ENCODE measurements at regions not wholly inside any gene's neighbourhood (a gene's known extent, or its start where the extent isn't known, plus 50 kb on each side); places are given as distances from the start of the nearest gene placed in this dataset.

DNA sequence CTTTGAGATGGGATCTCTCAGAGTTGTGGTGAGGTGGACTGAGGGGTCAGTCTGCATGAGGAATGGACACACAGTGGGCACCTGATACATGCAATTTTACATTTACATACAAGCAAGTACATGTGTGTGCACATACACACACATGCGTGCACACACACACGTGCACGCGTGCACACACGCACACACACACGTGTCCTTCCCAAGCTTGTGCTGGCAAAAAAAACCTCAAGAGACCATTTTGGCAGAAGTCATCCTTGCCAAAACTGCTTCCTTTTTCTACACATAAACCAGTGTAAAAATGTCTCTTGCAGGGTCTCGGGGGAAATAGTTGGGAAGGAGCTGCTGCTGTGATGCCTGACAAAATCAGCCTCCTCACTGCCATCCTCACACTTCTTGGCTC lies 279.5 kb upstream of the POU3F3 start:
- no peaks in the 10 kb centered on the region for H3K27me3 ChIP-seq (ENCODE audit: insufficient read depth, low read length)
- no peak for DNase-seq (ENCODE audit: low read depth, low spot score)
- intact Hi-C loops (cut with micrococcal nuclease): no loop called here
- H3K9me2 ChIP-seq (ENCODE audit: insufficient read depth): no peaks in the 10 kb centered on the region
- no TSS peak for BruUV-seq (replicated peaks)
- H3K4me1 ChIP-seq (ENCODE audit: control insufficient read depth in 1 of 2, insufficient read depth in 2 of 2, low read length in 2 of 2): no peaks in the 10 kb centered on the region
- H3K27ac ChIP-seq (ENCODE audit: low read depth, low read length): no peak overlapping the region
- POLR2A ChIA-PET: no interaction called here
- H3K9ac ChIP-seq (ENCODE audit: low read length): no peak overlapping the region
- no peaks in the 10 kb centered on the region for H4K20me1 ChIP-seq (ENCODE audit: insufficient read depth)
- H3K79me2 ChIP-seq (ENCODE audit: insufficient read depth, low read length): no peaks in the 10 kb centered on the region
- no peak for ATAC-seq
- TF ChIP-seq SRF (IDR thresholded peaks at IDR 0.05; ENCODE audit: low read depth): no peak
- no peak for TF ChIP-seq TCF7L2 (IDR thresholded peaks at IDR 0.05; ENCODE audit: borderline replicate concordance, extremely low read depth, insufficient read depth, insufficient read length)
- no peak for TF ChIP-seq REST (IDR thresholded peaks at IDR 0.05; ENCODE audit: low read depth)
- no peak for TF ChIP-seq CEBPB (IDR thresholded peaks at IDR 0.05; ENCODE audit: low read depth)
- no peak for TF ChIP-seq POLR2AphosphoS5 (IDR thresholded peaks at IDR 0.05; ENCODE audit: low read depth, low read length)
- no peak for TF ChIP-seq FOSL1 (IDR thresholded peaks at IDR 0.05; ENCODE audit: low read depth)
- TF ChIP-seq ELF1 (IDR thresholded peaks at IDR 0.05; ENCODE audit: borderline replicate concordance, low read depth): no peak
- no peaks in the 10 kb centered on the region; a peak in 1 of 4 replicates for H3K9me3 ChIP-seq (ENCODE audit: control insufficient read depth in 1 of 2, insufficient read depth in 1 of 2, low read depth in 1 of 2, low read length in 2 of 2)
- no peak overlapping the region for H2AFZ ChIP-seq (ENCODE audit: low read depth, low read length, poor library complexity, severe bottlenecking)
- H3K4me2 ChIP-seq (ENCODE audit: low read length): no peak overlapping the region
- no peak overlapping the region for H3K4me3 ChIP-seq (replicated peaks in 1 of 2; ENCODE audit: low read depth in 1 of 2, low read length in 2 of 2)
- CTCF ChIA-PET: no interaction called here
- H3K36me3 ChIP-seq (ENCODE audit: control insufficient read depth in 1 of 2, insufficient read depth in 2 of 2, low read length in 2 of 2): no peaks in the 10 kb centered on the region
- RAD21 ChIA-PET (ENCODE audit: low non-redundant PET in 1 of 2, low total read pairs in 2 of 2, uncharacterized antibody in 2 of 2, unreplicated experiment in 2 of 2): no interaction called here

GRCh38 chr2:104577143-104577542 lies 276.8 kb upstream of the POU3F3 start:
- no peaks in the 10 kb centered on the region for H3K27me3 ChIP-seq (ENCODE audit: insufficient read depth, low read length)
- no peak overlapping the region for H2AFZ ChIP-seq (ENCODE audit: low read depth, low read length, poor library complexity, severe bottlenecking)
- no peaks in the 10 kb centered on the region for H3K9me2 ChIP-seq (ENCODE audit: insufficient read depth)
- DNase-seq (ENCODE audit: low read depth, low spot score) (no peak), ATAC-seq (no peak)
- no peaks in the 10 kb centered on the region; a peak in 1 of 4 replicates for H3K9me3 ChIP-seq (ENCODE audit: control insufficient read depth in 1 of 2, insufficient read depth in 1 of 2, low read depth in 1 of 2, low read length in 2 of 2)
- no peaks in the 10 kb centered on the region for H4K20me1 ChIP-seq (ENCODE audit: insufficient read depth)
- no peak overlapping the region for H3K4me3 ChIP-seq (replicated peaks in 1 of 2; ENCODE audit: low read depth in 1 of 2, low read length in 2 of 2)
- H3K4me2 ChIP-seq (ENCODE audit: low read length): no peak overlapping the region
- no peaks in the 10 kb centered on the region for H3K4me1 ChIP-seq (ENCODE audit: control insufficient read depth in 1 of 2, insufficient read depth in 2 of 2, low read length in 2 of 2)
- CTCF ChIA-PET: no interaction called here
- intact Hi-C loops (cut with micrococcal nuclease): no loop called here
- no peak overlapping the region for H3K27ac ChIP-seq (ENCODE audit: low read depth, low read length)
- no peaks in the 10 kb centered on the region for H3K79me2 ChIP-seq (ENCODE audit: insufficient read depth, low read length)
- POLR2A ChIA-PET: no interaction called here
- H3K9ac ChIP-seq (ENCODE audit: low read length): no peak overlapping the region
- no peaks in the 10 kb centered on the region for H3K36me3 ChIP-seq (ENCODE audit: control insufficient read depth in 1 of 2, insufficient read depth in 2 of 2, low read length in 2 of 2)
- RAD21 ChIA-PET (ENCODE audit: low non-redundant PET in 1 of 2, low total read pairs in 2 of 2, uncharacterized antibody in 2 of 2, unreplicated experiment in 2 of 2): no interaction called here
- BruUV-seq (replicated peaks): no TSS peak
- TF ChIP-seq ZNF274 (IDR thresholded peaks at IDR 0.05; ENCODE audit: low read depth, low read length) (no peak), ATF3 (IDR thresholded peaks at IDR 0.05) (no peak), TCF7L2 (IDR thresholded peaks at IDR 0.05; ENCODE audit: borderline replicate concordance, extremely low read depth, insufficient read depth, insufficient read length) (no peak), YY1 (IDR thresholded peaks at IDR 0.05; ENCODE audit: extremely low read depth, insufficient replicate concordance, low read depth, low read length) (no peak), FOSL1 (IDR thresholded peaks at IDR 0.05; ENCODE audit: low read depth) (no peak), JUND (IDR thresholded peaks at IDR 0.05) (no peak), ZBTB33 (IDR thresholded peaks at IDR 0.05; ENCODE audit: extremely low read depth, insufficient replicate concordance, low read length) (no peak)
- TF ChIP-seq, protein P1, sequence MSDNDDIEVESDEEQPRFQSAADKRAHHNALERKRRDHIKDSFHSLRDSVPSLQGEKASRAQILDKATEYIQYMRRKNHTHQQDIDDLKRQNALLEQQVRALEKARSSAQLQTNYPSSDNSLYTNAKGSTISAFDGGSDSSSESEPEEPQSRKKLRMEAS (IDR thresholded peaks at IDR 0.05): no peak
